Stimulated activated CD4-positive, alpha-beta T cell treated with anti-CD3 and anti-CD28 coated beads, Interleukin-1b, Interleukin-23, amount 100 ng/mL, for 48 hours (primary cell): ENCODE measurements at regions not wholly inside any gene's neighbourhood (a gene's known extent, or its start where the extent isn't known, plus 50 kb on each side); places are given as distances from the start of the nearest gene placed in this dataset.
"Not testable (repeated sequence)": the region's sequence is repeated elsewhere in the genome, so short reads cannot be mapped to it uniquely, and the experiment has no call there.

Experiments used
- DNase-seq: peaks from one replicate; pipeline ENCODE4 v3.0.0-alpha.2; 2020

DNA sequence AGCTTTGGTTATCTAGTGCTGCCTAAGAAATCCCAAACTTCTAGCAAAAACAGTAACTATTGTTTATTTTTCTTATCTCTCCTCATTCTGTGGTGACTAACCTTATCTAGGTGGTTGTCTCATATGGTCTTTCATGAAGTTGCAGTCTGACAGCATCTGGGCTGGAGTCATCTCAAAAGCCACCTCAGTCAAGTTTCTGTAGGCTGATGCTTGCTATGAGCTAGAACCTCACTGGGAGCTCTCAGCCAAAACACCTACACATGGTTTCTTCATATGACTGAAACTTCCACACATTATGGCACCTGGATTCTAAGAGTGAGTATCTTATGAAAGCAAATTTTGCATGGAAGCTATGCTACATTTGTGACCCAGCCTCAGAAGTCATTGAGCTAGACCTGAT, 596.4 kb upstream of the VRK2 start:
- DNase-seq, result peak; percentile 12

DNA sequence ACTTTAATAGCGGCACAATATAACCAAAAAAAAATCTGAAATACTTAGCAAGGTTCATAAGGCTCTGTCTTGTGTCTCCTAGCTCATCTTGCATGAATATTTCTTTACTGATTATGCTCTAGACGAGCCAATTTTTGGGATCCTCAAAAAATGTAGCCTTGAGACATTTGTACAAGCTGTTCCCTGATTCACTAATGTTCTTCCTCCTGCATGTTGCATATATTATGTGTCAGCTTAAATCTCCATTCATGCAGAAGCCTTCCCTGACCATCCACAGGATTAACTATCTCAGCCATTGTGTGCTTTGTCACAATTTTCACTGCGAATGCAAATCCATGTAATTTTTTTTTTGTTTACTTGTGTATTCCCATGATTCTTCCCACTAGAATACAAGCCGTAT, 594.0 kb upstream of the VRK2 start:
- no peak for DNase-seq

DNA sequence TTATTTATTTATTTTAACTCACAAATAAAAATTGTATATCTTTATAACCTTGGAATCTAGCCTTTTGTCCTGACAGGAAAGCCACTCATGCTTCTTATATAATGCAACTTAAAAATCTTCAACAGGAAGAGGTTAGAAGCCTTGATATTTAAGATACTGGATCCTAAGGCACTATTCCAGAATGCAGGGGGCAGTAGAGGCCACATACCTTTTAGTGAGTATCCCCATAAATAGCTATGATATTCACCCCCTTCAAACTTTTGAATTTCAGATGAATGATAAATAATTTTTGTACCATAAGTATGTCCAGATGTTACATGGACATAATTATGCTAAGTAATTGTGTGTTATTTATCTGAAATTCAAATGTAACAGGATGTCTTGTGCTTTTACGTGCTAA, 592.7 kb upstream of the VRK2 start:
- DNase-seq, result no peak

DNA sequence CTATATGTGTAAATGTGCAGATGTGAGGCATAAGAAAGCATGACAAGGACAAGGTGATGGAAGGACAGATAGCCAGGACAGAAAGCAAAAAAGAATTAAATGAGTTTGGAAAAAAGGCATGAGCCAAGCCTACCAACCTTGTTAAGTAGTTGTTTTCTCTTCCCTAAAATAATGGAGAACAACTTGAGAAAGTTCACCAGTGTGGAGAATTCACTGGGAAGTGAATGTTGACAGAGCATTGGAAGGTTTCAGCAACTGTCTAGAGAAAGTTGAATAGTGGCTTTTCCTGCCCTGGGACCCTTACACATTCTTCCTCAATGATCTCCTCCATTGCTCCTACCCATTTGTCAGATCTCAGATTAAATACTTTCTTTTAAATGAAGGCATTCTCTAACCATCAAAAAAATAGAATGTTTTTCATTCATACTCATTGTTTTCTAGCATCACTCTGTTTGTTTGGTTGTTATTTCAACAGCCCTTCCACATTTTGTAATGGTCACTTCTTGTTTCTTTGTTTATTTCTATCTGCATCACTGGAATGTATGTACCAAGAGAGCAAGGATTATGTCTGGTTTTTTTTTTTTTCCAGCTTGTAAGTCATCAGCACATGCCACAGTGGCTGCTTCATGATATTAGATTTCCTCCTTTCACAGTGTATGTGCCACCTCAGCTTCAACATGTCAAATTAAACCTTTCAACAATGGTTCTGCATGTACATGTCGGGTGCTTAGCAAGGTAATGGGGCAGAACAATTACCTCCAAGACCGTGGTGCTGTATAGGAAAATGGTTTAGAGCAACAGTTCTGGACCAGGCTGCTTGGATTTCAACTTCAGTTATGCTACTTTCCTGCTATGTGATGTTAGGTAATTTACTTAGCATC, 586.0 kb upstream of the VRK2 start:
- DNase-seq, result no peak

DNA sequence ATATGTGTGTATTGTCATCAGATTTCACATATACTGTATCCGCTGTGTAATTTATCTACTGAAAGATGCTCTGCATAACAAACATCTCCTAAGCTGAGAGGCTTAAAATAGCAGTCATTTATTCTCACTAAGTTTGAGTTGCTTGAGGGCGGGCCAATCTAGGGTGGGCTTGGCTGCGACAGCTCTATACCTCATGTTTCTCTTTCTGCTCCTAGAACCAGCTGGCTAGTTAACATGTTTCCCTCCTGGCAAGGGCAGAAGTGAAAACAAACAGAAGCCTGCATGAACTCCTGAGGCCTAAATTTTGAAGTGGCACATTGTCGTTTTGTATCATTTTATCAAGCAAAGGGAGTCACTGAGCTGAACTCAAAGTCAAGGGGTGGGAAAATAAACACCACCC, 585.0 kb upstream of the VRK2 start:
- DNase-seq, result no peak

DNA sequence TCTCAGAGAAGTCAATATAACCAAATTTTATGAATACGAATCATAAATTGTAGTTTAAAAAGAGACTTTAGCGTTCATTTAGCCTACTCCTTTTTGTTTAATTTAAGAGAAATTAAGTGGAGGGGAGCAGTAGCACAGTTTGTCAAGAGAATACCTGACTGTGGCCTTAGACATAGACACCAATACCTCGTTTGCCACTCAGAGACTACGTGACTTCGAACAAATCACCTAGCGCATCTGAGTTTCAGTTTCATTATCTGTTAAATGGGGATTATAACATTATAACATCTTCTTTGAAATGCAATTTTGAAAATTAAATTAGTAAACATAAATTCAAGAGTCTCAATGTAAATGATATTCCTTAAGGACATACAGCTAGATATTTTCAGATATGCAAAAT, 581.5 kb upstream of the VRK2 start:
- DNase-seq, result no peak

DNA sequence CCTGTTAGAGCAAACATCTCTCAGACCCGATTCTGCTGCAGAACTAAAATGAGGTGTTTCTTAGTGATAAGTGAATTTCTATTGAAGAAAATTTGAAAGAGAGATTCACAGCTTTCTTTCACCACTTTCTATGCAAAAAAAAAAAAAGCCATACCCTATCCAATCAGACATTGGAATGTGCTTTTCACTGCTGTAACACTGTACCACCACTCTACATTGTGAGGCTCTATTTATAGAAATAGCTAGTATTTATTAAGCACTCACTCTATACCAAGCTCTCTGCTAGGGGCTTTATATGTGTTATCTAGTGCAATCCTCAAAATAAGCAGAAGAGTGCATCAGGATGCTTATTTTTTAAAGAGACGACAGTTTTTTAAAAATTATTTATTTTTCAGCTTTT, 580.6 kb upstream of the VRK2 start:
- DNase-seq, result no peak

DNA sequence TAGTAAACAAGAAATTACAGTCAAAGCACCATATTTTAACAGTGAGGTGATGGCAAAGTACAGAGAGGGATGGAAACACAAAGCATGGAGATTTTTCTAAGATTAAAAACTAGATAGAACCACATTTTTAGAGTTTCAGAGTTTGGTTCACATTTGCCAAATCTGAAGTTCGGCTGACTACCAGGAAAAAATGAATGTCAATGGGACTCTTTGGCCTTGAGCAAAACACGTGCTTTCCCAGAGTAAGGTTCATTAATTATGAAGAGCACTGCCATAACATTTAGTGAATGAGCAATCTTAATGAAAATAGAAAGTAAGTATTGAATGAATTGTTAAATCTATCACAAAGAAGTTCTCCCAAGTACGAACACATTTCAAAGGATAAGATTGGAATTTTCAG, 571.2 kb upstream of the VRK2 start:
- no peak for DNase-seq

DNA sequence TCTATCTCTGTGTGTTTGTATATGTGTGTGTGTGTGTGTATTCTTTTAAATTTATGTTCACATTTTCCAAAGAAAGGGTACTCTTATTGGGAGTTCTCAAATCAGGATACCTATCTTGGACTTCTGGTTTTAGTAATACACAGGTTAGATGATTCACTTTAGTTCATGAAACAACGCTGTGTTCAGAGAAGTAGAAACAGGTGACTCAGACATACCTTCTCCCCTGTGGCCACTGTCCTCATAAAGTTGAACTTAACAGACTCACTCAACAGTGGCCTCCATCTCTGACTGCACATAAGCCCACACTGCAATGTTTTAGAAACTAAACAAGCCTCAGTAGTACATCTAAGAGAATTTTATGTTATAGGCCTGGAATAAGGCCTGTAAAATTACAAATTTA, 566.6 kb upstream of the VRK2 start:
- DNase-seq, result no peak

DNA sequence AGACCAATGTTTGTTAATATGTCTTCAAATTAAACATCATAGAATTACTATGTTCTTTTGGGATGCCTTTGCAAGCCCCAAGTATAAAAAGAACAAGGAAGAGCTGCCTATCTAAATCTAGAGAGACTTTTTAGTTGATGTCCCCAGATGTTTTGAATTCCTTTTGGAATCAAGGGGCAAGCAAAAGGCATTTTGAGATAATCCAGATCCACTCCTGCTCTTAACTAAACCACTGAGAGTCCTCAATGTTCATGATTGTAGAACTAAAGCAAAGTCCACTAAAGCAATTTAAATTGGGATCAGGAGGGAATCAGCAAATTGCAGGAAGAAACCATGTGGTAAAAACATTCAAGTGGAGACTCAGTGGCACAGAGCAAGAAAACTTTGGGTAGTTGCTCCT, 558.5 kb upstream of the VRK2 start:
- DNase-seq, result no peak

DNA sequence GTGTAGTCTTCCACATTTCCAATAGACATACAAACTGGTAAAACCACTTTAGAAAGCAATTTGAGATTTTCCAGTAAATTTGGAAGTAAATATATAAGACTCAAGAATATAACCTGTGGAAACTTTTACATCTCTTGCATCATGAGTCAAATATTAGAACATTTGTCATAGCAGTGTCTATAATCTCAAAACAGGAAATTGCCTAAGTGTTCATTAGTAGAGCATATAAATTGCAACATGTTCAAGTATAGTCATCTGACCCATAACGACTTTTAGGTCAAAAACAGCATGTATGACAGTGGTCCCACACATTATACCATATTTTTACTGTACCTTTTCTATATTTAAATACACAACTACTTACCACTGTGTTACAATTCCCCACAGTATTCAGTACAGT, 555.9 kb upstream of the VRK2 start:
- DNase-seq, result no peak

DNA sequence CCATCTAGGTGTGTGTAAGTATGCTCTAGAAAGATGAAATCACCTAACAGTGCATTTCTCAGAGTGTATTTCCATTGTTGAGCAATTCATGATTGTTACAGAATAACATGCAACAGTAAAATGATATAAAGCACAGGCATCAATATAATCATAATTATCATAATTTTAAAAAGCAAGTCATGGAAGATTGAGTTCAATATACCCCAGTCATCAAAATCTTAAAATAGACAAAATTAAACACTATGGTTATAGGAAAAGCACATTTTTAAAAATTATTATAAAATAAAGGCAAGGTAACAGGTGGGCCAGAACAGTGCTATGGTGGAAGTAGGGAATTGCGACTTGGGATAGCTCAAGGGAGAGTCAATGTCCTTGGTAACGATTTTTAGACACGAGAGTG, 555.4 kb upstream of the VRK2 start:
- no peak for DNase-seq

DNA sequence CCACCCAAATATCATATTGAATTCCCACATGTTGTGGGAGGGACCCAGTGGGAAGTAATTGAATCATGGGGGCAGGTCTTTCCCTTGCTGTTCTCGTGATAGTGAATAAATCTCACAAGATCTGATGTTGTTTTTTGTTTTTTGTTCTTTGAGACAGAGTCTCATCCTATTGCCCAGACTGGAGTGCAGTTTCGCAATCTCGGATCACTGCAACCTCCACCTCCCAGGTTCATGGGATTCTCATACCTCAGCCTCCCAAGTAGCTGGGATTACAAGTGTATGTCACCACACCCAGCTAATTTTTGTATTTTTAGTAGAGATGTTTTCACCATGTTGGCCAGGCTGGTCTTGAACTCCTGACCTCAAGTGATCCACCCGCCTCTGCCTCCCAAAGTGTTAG, 552.6 kb upstream of the VRK2 start:
- DNase-seq, result not testable (repeated sequence)

DNA sequence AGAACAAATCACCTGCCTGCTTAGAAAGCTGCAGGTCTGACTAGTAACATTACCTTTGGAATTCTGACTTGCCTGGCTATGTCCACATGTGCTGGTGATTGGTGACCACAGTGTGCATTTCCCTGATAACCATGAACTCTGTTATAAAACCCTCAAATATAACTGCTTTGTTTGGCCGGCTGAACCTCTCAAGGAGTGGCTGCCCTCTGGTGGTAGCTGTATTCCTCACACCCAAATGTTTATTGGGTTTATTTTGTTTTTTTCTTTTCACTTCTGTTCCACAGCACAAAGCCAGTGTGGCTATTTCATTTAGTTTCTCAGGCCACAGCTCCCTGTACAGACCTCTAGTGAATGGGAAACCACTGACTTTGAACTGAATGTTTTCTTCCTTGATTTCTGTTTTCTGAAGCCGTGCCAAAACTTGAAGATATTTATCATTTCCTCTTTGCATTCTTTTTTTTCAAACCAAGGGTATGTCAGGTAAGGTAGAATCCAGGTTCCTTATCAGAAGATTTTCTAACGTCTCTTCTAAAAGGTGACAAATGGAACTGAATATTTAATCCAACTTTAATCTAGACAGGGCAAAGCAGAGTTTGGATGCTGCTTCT, 549.0 kb upstream of the VRK2 start:
- peak; percentile 10 for DNase-seq

DNA sequence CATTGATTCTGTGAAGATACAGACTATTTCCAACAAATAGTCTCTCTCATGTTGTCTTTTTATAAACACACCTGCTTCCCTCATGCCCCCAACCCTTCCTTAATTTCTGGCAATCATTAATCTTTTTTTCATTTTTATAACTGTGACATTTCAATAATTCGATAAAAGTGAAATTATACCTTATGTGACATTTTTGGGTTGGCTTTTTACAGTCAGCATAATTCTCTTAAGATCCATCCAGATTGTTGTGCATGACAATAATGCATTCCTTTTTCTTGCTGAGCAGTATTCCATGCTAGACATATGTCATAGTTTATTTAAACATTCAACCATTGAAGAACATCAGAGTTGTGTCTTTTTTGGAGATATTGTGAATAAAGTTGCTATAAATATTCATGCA, 541.8 kb upstream of the VRK2 start:
- no peak for DNase-seq

DNA sequence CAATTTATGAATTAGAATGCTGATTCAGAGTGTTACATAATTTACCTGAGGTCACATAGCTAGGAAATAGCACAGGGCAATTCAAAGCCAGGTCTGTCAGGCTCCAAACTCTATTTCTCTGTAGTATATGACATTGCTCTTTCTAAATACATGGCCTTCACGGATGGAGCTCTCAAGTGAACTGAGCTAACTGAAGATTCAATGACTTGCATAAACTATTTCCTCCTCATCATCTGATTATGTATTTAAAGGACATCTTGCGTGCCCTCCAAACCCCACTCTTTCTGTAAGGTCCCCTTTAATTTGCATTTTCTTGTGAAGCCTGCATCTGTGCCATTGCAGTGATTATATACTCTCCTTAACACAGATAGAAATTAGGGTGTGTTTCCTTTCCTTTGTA, 537.4 kb upstream of the VRK2 start:
- DNase-seq, result no peak

DNA sequence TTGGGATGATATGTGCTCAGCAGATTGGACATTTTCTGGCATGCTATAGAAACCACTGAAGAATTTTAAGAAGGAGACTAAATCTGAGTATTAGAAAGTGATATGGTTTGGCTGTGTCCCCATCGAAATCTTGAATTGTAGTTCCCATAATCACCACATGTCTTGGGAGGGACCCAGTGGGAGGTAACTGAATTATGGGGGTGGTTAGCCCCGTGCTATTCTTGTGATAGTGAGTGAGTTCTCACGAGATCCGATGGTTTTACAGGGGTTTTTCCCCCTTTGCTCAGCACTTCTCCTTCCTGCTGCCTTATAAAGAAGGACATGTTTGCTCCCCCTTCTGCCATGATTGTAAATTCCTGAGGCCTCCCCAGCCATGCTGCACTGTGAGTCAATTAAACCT, 535.9 kb upstream of the VRK2 start:
- no peak for DNase-seq

DNA sequence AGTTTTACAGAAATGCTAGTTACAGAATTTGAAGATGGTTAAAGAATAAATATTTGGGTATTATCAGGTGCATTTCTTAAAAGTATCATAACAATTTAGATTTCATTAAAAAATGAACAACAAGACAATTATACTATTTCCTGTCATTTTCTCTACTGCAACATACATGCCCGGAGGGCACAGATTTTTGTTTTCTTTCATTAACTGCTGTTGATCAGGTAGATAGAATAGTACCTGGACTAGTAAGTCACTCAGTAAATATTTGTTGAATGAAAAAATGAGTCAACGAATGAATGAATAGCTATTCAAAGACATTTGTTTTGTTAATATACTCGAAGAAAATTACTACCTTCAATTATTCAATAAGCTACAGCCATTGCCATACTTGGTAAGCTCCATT, 531.2 kb upstream of the VRK2 start:
- no peak for DNase-seq

DNA sequence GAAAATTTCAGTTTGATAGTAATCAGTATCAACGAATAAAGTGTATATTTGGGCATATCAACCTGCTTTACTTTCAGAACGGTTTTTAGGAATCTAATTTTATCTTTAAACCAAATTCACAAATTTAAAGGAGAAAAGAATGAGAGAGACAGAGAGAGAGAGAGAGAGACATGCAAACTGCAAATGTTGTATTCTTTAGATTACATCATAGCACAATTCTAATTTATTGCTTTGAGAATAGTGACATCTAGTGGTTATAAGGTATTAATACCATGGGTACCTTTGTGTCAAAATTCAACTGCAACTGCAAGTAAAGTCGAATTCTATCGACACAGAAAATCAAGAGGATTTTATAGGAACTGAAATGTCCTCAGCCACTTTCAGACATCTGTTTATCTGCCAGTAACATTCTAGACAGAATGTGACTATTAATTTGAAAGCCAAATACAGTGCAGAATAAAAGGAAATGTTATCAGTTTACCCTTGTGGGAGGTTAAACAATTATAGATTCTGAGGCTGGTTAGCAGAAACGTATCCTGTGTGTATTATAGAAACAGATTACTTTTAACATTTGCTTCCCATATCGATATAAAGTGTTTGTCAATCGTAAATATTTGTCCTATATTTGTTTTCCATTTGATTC, 529.8 kb upstream of the VRK2 start:
- DNase-seq, result no peak

DNA sequence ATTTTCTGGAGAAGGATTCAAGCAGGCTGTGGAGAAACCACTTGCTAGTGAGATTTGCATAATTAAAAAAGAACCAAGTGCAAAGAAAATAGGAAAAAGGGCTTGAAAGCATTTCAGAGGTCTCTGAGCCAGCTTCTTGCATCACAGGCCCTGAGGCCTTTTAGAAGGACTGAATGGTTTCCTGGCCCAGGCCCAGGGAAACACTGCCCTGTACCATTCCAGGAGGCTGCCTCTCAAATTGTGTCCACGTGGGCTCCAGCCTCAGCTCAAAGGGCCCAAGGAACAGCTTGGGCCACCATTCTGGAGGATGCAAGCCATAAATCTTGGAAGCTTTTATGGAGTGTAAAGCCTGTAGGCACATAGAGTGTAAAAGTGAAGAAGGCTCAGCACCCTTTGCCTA, 523.3 kb upstream of the VRK2 start:
- no peak for DNase-seq

DNA sequence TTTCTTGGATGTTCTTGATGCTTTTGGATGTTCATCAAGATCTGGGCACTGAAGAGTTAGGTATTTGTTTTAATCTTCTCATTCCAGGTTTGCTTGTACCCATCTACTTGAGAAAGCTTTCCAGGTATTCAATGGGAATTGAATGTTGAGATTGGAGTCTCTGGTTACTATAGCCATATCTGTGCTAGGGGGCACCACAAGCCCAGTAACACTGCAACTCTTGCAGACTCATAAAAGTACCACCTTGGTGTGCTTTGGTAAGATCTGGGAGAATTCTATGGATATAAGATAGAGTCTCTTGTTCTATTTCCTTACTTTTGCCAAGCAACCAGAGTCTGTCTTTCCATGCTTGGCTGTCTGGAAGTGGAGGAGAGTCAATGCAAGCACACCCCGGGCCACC, 518.9 kb upstream of the VRK2 start:
- no peak for DNase-seq

DNA sequence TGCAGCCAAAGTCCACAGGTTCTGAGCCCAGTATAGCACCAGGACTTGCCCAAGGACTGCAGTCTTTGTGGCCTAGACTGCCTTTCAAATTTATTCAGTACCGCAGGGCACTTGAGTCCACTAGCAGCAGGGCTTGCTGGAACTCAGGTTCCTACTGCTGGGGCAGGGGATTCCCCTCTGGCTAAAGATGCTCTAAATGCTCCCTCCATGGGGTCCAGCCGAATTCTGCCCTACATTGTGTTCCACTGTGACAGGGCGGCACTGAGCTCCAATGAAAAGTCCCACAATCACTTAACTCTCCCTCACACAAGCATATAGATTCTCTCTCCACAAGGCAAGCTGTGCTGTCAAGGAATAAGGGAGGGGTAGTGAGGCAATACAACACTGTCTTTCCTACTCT, 518.1 kb upstream of the VRK2 start:
- no peak for DNase-seq

DNA sequence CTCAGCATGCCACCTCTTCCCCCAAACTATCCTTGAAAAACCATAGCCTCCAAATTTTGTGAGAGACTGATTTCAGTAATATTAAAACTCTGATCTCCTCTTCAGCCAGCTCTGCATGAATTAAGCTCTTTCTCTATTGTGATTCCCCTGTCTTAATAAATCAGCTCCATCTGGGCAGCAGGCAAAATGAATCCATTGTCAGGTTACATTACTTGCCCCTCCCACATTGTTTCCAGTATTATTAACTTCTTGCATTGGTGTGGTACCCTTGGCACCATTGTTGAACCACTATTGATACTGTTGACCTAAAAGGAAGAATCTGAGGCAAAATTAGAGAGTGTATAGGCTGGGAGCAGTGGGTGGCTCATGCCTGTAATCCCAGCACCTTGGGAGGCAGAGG, 512.2 kb upstream of the VRK2 start:
- no peak for DNase-seq

DNA sequence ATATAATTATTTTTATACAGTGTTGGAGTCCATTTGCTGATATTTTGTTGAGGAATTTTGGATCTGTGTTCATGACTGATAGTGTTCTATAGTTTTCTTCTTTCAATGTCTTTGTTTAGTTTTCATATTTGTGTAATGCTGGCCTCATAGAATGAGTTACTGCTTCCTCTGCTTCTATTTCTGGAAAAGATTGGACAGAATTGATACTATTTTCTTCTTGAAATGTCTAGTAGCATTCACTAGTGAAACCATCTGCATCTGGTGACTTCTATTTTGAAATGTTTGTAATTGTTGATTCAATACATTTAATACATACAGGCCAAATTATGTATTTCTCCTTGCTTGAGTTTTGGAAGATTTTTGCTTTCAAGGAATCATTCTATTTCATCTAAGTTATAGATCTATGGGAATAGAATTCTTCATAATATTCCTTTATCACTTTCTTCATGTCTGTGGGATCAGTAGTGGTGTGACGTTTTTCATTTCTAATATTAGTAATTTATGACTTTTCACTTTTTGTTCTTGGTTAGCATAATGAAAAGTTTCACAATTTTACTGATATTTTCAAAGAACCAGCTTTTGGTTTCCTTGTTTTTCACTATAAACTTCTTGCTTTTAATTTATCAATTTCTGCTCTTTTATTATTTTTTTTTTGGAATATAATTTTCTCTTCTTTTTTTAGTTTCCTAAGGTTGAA, 509.9 kb upstream of the VRK2 start:
- no peak for DNase-seq
